Kidney (tissue), 13 donors: ENCODE measurements at regions not wholly inside any gene's neighbourhood (a gene's known extent, or its start where the extent isn't known, plus 50 kb on each side); places are given as distances from the start of the nearest gene placed in this dataset.

Experiments used
- DNase-seq, 5 donors: peaks; one replicate each; pipeline ENCODE4 v3.0.0-alpha.2; 2013 to 2020
- FAIRE-seq: peaks from 2 replicates; lab custom pipeline; 2012; peaks lifted over from hg19 to GRCh38; lab: Jason Lieb, UNC
- H3K27ac ChIP-seq, 2 donors: one replicate each; pipeline ENCODE4 v1.7.0; 2013; ENCODE audit warnings: low read depth in 2 of 2, low read length in 2 of 2, inconsistent platforms in 1 of 2
- H3K27me3 ChIP-seq: one replicate; pipeline ENCODE4 v1.7.1; 2013; ENCODE audit warnings: low read length, inconsistent platforms; ENCODE audit not compliant: control insufficient read depth, insufficient read depth
- H3K36me3 ChIP-seq, 3 donors: one replicate each; pipeline versions ENCODE4 v1.7.0 to v1.7.1; 2013; ENCODE audit warnings: low read length in 3 of 3, control low read depth in 1 of 3, inconsistent platforms in 1 of 3; ENCODE audit not compliant: insufficient read depth in 3 of 3, control insufficient read depth in 2 of 3
- H3K4me1 ChIP-seq, 3 donors: one replicate each; pipeline versions ENCODE4 v1.7.0 to v1.7.1; 2013; ENCODE audit warnings: low read length in 3 of 3, inconsistent platforms in 1 of 3, low read depth in 1 of 3; ENCODE audit not compliant: control insufficient read depth in 2 of 3, insufficient read depth in 2 of 3
- H3K4me3 ChIP-seq, 3 donors: one replicate each; pipeline versions ENCODE4 v1.7.0 to v1.8.1; 2013; ENCODE audit warnings: low read length in 3 of 3, control low read depth in 1 of 3, inconsistent platforms in 1 of 3
- H3K9ac ChIP-seq, 3 donors: one replicate each; pipeline versions ENCODE4 v1.7.0 to v1.7.1; 2013; ENCODE audit warnings: low read length in 3 of 3, control low read depth in 1 of 3, inconsistent platforms in 1 of 3
- H3K9me3 ChIP-seq, 3 donors: one replicate each; pipeline versions ENCODE4 v1.7.0 to v1.7.1; 2013; ENCODE audit warnings: low read length in 3 of 3, control low read depth in 1 of 3, inconsistent platforms in 1 of 3; ENCODE audit not compliant: control insufficient read depth in 2 of 3, insufficient read depth in 1 of 3
- CTCF ChIP-seq: IDR thresholded peaks from 3 replicates; pipeline ENCODE4 v1.5.1; 2012; ENCODE audit warnings: mild to moderate bottlenecking, moderate library complexity, borderline replicate concordance; ENCODE audit not compliant: insufficient read depth; ENCODE audit errors: extremely low read depth
- intact Hi-C: fragments of 100-400 bp; cut with DNase I; formaldehyde crosslinking; loops from one replicate; pipeline ENCODE4 v1.11.1; 2022
- donor health status: control.
- donor health status: control.
- donor health status: control.
- donor health status: control.
- donor health status: control.
- donor health status: DM: yes; HTN: yes; CAD: no.
- donor health status: Normal renal cell carcinoma (clear cell type).

GRCh38 chr7:130875265-130875741, 141.3 kb upstream of the KLF14 start:
- H3K9me3 ChIP-seq = no peaks in the 10 kb centered on the region
- H3K4me3 ChIP-seq = no peak overlapping the region
- FAIRE-seq (no peak), DNase-seq (peak; percentile 70 to 79 (median 75))
- TF ChIP-seq CTCF = peak; percentile 96
- intact Hi-C loops = no loop called here
- H3K4me1 ChIP-seq = peaks cover 0 to 12% (median 5%) of the 10 kb centered on the region in 3 donors
- peaks cover 0 to 33% (median 25%) of the 10 kb centered on the region in 3 donors for H3K36me3 ChIP-seq
- H3K27ac ChIP-seq = peak overlapping the region; percentile 10 to 45
- no peaks in the 10 kb centered on the region for H3K27me3 ChIP-seq
- peak overlapping the region in 1 of 3 donors; percentile 14 for H3K9ac ChIP-seq

GRCh38 chr7:130875901-130876300, 141.9 kb upstream of the KLF14 start:
- no peaks in the 10 kb centered on the region for H3K9me3 ChIP-seq
- H3K36me3 ChIP-seq = peaks cover 0 to 33% (median 27%) of the 10 kb centered on the region in 3 donors
- no peaks in the 10 kb centered on the region for H3K27me3 ChIP-seq
- H3K4me3 ChIP-seq = no peak overlapping the region
- intact Hi-C loops = no loop called here
- H3K9ac ChIP-seq = no peak overlapping the region
- H3K4me1 ChIP-seq = peaks cover 0 to 12% (median 9%) of the 10 kb centered on the region in 3 donors
- peak overlapping the region; percentile 25 to 51 for H3K27ac ChIP-seq
- no peak for DNase-seq
- FAIRE-seq = no peak
- TF ChIP-seq CTCF = no peak

GRCh38 chr7:130877236-130877990, 143.4 kb upstream of the KLF14 start:
- no peak overlapping the region for H3K9ac ChIP-seq
- no peak for TF ChIP-seq CTCF
- H3K36me3 ChIP-seq = peaks cover 0 to 32% (median 31%) of the 10 kb centered on the region in 3 donors
- FAIRE-seq (no peak), DNase-seq (no peak)
- no peaks in the 10 kb centered on the region for H3K27me3 ChIP-seq
- H3K4me1 ChIP-seq = peaks cover 0 to 25% (median 23%) of the 10 kb centered on the region in 3 donors
- no peak overlapping the region for H3K4me3 ChIP-seq
- H3K9me3 ChIP-seq = no peaks in the 10 kb centered on the region
- intact Hi-C loops = no loop called here
- no peak overlapping the region for H3K27ac ChIP-seq

GRCh38 chr7:130877991-130878305, 143.9 kb upstream of the KLF14 start:
- DNase-seq (no peak), FAIRE-seq (no peak)
- peaks cover 0 to 36% (median 33%) of the 10 kb centered on the region in 3 donors for H3K36me3 ChIP-seq
- H3K9me3 ChIP-seq = no peaks in the 10 kb centered on the region
- no peak overlapping the region for H3K9ac ChIP-seq
- H3K4me1 ChIP-seq = peaks cover 0 to 29% (median 28%) of the 10 kb centered on the region in 3 donors
- intact Hi-C loops = no loop called here
- no peak for TF ChIP-seq CTCF
- no peaks in the 10 kb centered on the region for H3K27me3 ChIP-seq
- H3K27ac ChIP-seq = no peak overlapping the region
- H3K4me3 ChIP-seq = no peak overlapping the region
